ENCODE measurements at regions not wholly inside any gene's neighbourhood (a gene's known extent, or its start where the extent isn't known, plus 50 kb on each side); places are given as distances from the start of the nearest gene placed in this dataset.

- Histone ChIP-seq H3K4me3 (ENCODE audit: low read depth, low read length) (no peak overlapping the region), H3K27me3 (ENCODE audit: control insufficient read depth, insufficient read depth, low read length) (no peaks in the 10 kb centered on the region), H3K36me3 (ENCODE audit: control insufficient read depth, insufficient read depth, low read length) (no peaks in the 10 kb centered on the region)
- FAIRE-seq: no peak
- no peak for TF ChIP-seq CTCF (IDR thresholded peaks at IDR 0.05; ENCODE audit: insufficient read depth, low read length, severe bottlenecking)
- no peak for DNase-seq (ENCODE audit: low read depth)
These were observed 503.3 kb downstream of the TCERG1L start for GRCh38 chr10:130808243-130808642.

GRCh38 chr10:130808686-130809085 is 502.8 kb downstream of the TCERG1L start:
- H3K27me3 ChIP-seq (ENCODE audit: control insufficient read depth, insufficient read depth, low read length): no peaks in the 10 kb centered on the region
- no peak for TF ChIP-seq CTCF (IDR thresholded peaks at IDR 0.05; ENCODE audit: insufficient read depth, low read length, severe bottlenecking)
- DNase-seq (ENCODE audit: low read depth) (no peak), FAIRE-seq (no peak)
- H3K4me3 ChIP-seq (ENCODE audit: low read depth, low read length): no peak overlapping the region
- H3K36me3 ChIP-seq (ENCODE audit: control insufficient read depth, insufficient read depth, low read length): no peaks in the 10 kb centered on the region

- no peak for TF ChIP-seq CTCF (IDR thresholded peaks at IDR 0.05; ENCODE audit: insufficient read depth, low read length, severe bottlenecking)
- DNase-seq (ENCODE audit: low read depth): no peak
- Histone ChIP-seq H3K4me3 (ENCODE audit: low read depth, low read length) (no peak overlapping the region), H3K27me3 (ENCODE audit: control insufficient read depth, insufficient read depth, low read length) (no peaks in the 10 kb centered on the region), H3K36me3 (ENCODE audit: control insufficient read depth, insufficient read depth, low read length) (no peaks in the 10 kb centered on the region)
- FAIRE-seq: no peak
These were observed 502.3 kb downstream of the TCERG1L start for GRCh38 chr10:130809181-130809580.

GRCh38 chr10:130809761-130810515 is 501.6 kb downstream of the TCERG1L start:
- H3K27me3 ChIP-seq (ENCODE audit: control insufficient read depth, insufficient read depth, low read length): no peaks in the 10 kb centered on the region
- no peak for FAIRE-seq
- no peak for TF ChIP-seq CTCF (IDR thresholded peaks at IDR 0.05; ENCODE audit: insufficient read depth, low read length, severe bottlenecking)

GRCh38 chr10:130810856-130811255 is 500.7 kb downstream of the TCERG1L start:
- FAIRE-seq (no peak), DNase-seq (ENCODE audit: low read depth) (no peak)
- H3K4me3 ChIP-seq (ENCODE audit: low read depth, low read length): no peak overlapping the region
- TF ChIP-seq CTCF (IDR thresholded peaks at IDR 0.05; ENCODE audit: insufficient read depth, low read length, severe bottlenecking): no peak
- H3K27me3 ChIP-seq (ENCODE audit: control insufficient read depth, insufficient read depth, low read length): no peaks in the 10 kb centered on the region
- no peaks in the 10 kb centered on the region for H3K36me3 ChIP-seq (ENCODE audit: control insufficient read depth, insufficient read depth, low read length)

More at GRCh38 chr10:130809761-130810515, 501.6 kb downstream of the TCERG1L start:
- Histone ChIP-seq H3K4me3 (ENCODE audit: low read depth, low read length) (no peak overlapping the region), H3K36me3 (ENCODE audit: control insufficient read depth, insufficient read depth, low read length) (no peaks in the 10 kb centered on the region)
- DNase-seq (ENCODE audit: low read depth): no peak

Data from bronchial epithelial cell (primary cell).